Liver (tissue), 3 donors: ENCODE measurements at regions not wholly inside any gene's neighbourhood (a gene's known extent, or its start where the extent isn't known, plus 50 kb on each side); places are given as distances from the start of the nearest gene placed in this dataset.

Source experiments
- EGR1 ChIP-seq, 2 donors: IDR thresholded peaks; 2 replicates each; pipeline ENCODE4 v1.6.1; 2016 to 2018; ENCODE audit warnings: antibody characterized with exemption in 2 of 2, low read depth in 2 of 2
- GABPA ChIP-seq, 2 donors: IDR thresholded peaks in 1 of 2; conservative IDR thresholded peaks in 1 of 2; 2 replicates each; pipeline ENCODE4 v1.6.1; 2016; ENCODE audit warnings: antibody characterized with exemption in 2 of 2, mild to moderate bottlenecking in 1 of 2, moderate library complexity in 1 of 2
- TF ChIP-seq, protein P1 (sequence below): fragments of 150-350 bp; IDR thresholded peaks from 2 replicates; pipeline ENCODE4 v1.5.1; 2017; ENCODE audit warnings: improper control_type of control experiment, low read depth, low read length; ENCODE audit not compliant: missing input control
- TF ChIP-seq, protein P2 (sequence below): IDR thresholded peaks from 2 replicates; pipeline ENCODE4 v1.6.1; 2016; ENCODE audit warnings: antibody characterized with exemption
- donor health status: healthy.
- donor health status: healthy.

DNA sequence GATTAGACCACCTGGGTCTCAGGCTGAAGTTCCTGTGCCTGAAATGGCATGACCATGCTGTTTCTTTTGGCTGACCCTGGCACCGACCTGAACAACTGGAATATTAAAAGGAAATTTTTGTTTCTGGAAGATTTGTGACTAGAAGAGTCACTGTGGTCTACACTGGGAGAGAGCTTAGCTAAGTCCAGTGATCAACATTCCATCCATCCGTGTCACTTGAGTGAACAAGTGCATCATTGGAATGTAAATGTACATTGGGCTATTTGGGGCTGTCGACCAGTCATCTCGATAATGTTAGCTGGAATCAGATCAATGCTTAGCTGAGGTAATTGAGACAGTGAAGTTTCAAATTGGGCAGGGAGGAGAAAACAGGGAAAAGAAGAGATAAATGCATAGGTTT is 95.4 kb upstream of the CCDC85A start:
- TF ChIP-seq, protein P1, sequence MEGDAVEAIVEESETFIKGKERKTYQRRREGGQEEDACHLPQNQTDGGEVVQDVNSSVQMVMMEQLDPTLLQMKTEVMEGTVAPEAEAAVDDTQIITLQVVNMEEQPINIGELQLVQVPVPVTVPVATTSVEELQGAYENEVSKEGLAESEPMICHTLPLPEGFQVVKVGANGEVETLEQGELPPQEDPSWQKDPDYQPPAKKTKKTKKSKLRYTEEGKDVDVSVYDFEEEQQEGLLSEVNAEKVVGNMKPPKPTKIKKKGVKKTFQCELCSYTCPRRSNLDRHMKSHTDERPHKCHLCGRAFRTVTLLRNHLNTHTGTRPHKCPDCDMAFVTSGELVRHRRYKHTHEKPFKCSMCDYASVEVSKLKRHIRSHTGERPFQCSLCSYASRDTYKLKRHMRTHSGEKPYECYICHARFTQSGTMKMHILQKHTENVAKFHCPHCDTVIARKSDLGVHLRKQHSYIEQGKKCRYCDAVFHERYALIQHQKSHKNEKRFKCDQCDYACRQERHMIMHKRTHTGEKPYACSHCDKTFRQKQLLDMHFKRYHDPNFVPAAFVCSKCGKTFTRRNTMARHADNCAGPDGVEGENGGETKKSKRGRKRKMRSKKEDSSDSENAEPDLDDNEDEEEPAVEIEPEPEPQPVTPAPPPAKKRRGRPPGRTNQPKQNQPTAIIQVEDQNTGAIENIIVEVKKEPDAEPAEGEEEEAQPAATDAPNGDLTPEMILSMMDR: no peak
- TF ChIP-seq GABPA (IDR thresholded peaks at IDR 0.05 in 1 of 2, conservative IDR thresholded peaks at IDR 0.05 in 1 of 2): no peak
- TF ChIP-seq, protein P2, sequence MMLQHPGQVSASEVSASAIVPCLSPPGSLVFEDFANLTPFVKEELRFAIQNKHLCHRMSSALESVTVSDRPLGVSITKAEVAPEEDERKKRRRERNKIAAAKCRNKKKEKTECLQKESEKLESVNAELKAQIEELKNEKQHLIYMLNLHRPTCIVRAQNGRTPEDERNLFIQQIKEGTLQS: no peak
- no peak for TF ChIP-seq EGR1 (IDR thresholded peaks at IDR 0.05; ENCODE audit: low read depth in 2 of 2)
